Right lobe of liver (tissue), 6 donors: ENCODE measurements at regions not wholly inside any gene's neighbourhood (a gene's known extent, or its start where the extent isn't known, plus 50 kb on each side); places are given as distances from the start of the nearest gene placed in this dataset.

Source experiments
- ATAC-seq, 4 donors: fragments of 200-7000 bp; cut with Tn5 transposase; one replicate each; pipeline ENCODE4 v1.9.1; 2020; ENCODE audit warnings: mild to moderate bottlenecking in 4 of 4, moderate library complexity in 4 of 4
- DNase-seq, 3 donors: peaks; one replicate each; pipeline ENCODE4 v3.0.0-alpha.2; 2020
- H3K27ac ChIP-seq, 3 donors: fragments of 200-600 bp; one replicate each; pipeline ENCODE4 v1.8.0; 2022
- H3K27me3 ChIP-seq, 2 donors: fragments of 200-600 bp; one replicate each; pipeline ENCODE4 v1.8.0; 2022
- H3K36me3 ChIP-seq, 4 donors: fragments of 200-600 bp; sonication (generic) in 1 of 4; one replicate each; pipeline versions ENCODE4 v1.5.1 to v1.8.0; 2017 to 2022; ENCODE audit warnings: control low read depth in 1 of 4
- H3K4me1 ChIP-seq, 4 donors: fragments of 200-600 bp; sonication (generic) in 1 of 4; one replicate each; pipeline versions ENCODE4 v1.5.1 to v1.8.0; 2017 to 2022; ENCODE audit warnings: control low read depth in 1 of 4
- H3K4me3 ChIP-seq, 3 donors: fragments of 200-600 bp; one replicate each; pipeline ENCODE4 v1.8.0; 2022
- H3K9me3 ChIP-seq, 4 donors: fragments of 200-600 bp; sonication (generic) in 1 of 4; one replicate each; pipeline versions ENCODE4 v1.5.1 to v1.8.0; 2017 to 2022; ENCODE audit warnings: control low read depth in 1 of 4
- POLR2A ChIP-seq: fragments of 450-650 bp; IDR thresholded peaks from one replicate; pipeline ENCODE4 v1.6.1; 2017; ENCODE audit warnings: antibody characterized with exemption, mild to moderate bottlenecking
- WGBS: methylation state at CpG from one replicate; pipeline ENCODE4 v1.1.6; 2018; ENCODE audit warnings: low coverage, low lambda C conversion rate; ENCODE audit not compliant: insufficient coverage; ENCODE audit errors: missing lambda C conversion rate; 5-methylcytosine and 5-hydroxymethylcytosine counted together
- intact Hi-C, 2 donors: fragments of 100-400 bp; cut with DNase I; formaldehyde crosslinking; loops; one replicate each; pipeline versions ENCODE4 v1.11.2 to v1.14.1; 2022
- TF ChIP-seq, protein P1 (sequence below), 4 donors: fragments of 200-600 bp in 3 of 4; fragments of 450-650 bp in 1 of 4; IDR thresholded peaks; one replicate each; pipeline versions ENCODE4 v1.5.1 to v1.8.0; 2016 to 2022; ENCODE audit warnings: antibody characterized with exemption in 4 of 4, mild to moderate bottlenecking in 2 of 4
- donor health status: DM: no; HTN: yes; CAD: no.
- donor health status: DM: no; HTN: no; CAD: no.
- donor health status: DM: no; HTN: no; CAD: no.
- donor health status: DM: no; HTN: yes; CAD: no.
- donor health status: DM: no; HTN: yes; CAD: no.

DNA sequence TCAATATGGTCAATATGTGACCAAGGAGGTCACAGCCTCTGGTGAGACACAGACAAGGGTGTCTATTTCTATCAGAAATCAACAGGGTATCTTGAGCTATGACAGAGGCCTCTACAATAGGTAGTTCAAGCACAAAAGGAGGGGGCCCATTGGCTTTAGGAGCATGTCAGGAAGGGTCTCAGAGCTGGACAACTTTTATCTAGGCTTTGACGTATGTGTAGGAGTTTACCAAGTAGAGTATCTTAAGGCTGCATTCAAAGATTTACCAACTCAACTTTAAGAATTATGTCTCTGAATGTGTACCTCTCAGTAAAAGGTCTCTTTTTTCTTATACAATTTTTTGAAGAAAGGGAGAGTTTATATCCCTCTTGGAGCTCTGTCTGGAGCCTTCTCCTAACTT, 297.2 kb downstream of the NSG2 start:
- Histone ChIP-seq H3K4me1 (no peaks in the 10 kb centered on the region), H3K27me3 (no peaks in the 10 kb centered on the region), H3K27ac (no peak overlapping the region), H3K36me3 (no peaks in the 10 kb centered on the region), H3K4me3 (no peak overlapping the region), H3K9me3 (no peaks in the 10 kb centered on the region)
- DNase-seq (no peak), ATAC-seq (no peak)
- 89% methylated on average over 1 of the region's 1 CpG for WGBS
- intact Hi-C loops = no loop called here
- TF ChIP-seq, protein P1, sequence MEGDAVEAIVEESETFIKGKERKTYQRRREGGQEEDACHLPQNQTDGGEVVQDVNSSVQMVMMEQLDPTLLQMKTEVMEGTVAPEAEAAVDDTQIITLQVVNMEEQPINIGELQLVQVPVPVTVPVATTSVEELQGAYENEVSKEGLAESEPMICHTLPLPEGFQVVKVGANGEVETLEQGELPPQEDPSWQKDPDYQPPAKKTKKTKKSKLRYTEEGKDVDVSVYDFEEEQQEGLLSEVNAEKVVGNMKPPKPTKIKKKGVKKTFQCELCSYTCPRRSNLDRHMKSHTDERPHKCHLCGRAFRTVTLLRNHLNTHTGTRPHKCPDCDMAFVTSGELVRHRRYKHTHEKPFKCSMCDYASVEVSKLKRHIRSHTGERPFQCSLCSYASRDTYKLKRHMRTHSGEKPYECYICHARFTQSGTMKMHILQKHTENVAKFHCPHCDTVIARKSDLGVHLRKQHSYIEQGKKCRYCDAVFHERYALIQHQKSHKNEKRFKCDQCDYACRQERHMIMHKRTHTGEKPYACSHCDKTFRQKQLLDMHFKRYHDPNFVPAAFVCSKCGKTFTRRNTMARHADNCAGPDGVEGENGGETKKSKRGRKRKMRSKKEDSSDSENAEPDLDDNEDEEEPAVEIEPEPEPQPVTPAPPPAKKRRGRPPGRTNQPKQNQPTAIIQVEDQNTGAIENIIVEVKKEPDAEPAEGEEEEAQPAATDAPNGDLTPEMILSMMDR (IDR thresholded peaks at IDR 0.05) = no peak
- TF ChIP-seq POLR2A = no peak

- Histone ChIP-seq H3K27me3 (no peaks in the 10 kb centered on the region), H3K36me3 (no peaks in the 10 kb centered on the region), H3K4me3 (no peak overlapping the region), H3K9me3 (no peaks in the 10 kb centered on the region), H3K27ac (no peak overlapping the region), H3K4me1 (no peaks in the 10 kb centered on the region)
- ATAC-seq (no peak), DNase-seq (no peak)
- intact Hi-C loops = no loop called here
- WGBS = 50% methylated on average over 2 of the region's 7 CpGs
- no peak for TF ChIP-seq POLR2A
- TF ChIP-seq, protein P1 (IDR thresholded peaks at IDR 0.05) = no peak
Observed at GRCh38 chr5:174343826-174344225, 298.3 kb downstream of the NSG2 start.

GRCh38 chr5:174344335-174344734, 298.8 kb downstream of the NSG2 start:
- Histone ChIP-seq H3K4me3 (no peak overlapping the region), H3K27ac (no peak overlapping the region), H3K27me3 (no peaks in the 10 kb centered on the region), H3K9me3 (no peaks in the 10 kb centered on the region), H3K4me1 (no peaks in the 10 kb centered on the region), H3K36me3 (no peaks in the 10 kb centered on the region)
- intact Hi-C loops = no loop called here
- DNase-seq = no peak
- ATAC-seq = no peak
- TF ChIP-seq POLR2A = no peak
- TF ChIP-seq, protein P1 (IDR thresholded peaks at IDR 0.05) = no peak
- WGBS = 71% methylated on average over 4 of the region's 4 CpGs

DNA sequence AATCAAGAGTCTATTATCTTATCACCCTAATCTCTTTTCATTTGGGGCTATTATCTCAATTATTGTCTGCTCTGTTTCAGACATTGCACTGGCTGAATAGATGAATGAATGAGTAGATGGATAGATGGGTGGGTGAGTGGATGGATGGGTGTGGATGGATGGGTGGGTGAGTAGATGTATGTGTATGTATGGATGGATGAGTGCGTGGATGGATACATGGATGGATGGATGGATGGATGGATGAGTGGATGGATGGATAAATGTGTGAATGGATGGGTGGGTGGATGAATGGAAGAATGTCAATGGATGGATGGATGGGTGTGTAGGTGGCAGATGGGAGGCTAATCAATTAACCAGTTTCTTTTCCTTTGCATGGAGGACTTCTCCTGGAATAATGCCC, 301.7 kb downstream of the NSG2 start:
- H3K27me3 ChIP-seq = no peaks in the 10 kb centered on the region
- ATAC-seq (no peak), DNase-seq (no peak)
- H3K27ac ChIP-seq = no peak overlapping the region
- H3K4me3 ChIP-seq = no peak overlapping the region
- TF ChIP-seq, protein P1 (IDR thresholded peaks at IDR 0.05) = no peak
- TF ChIP-seq POLR2A = no peak
- no peaks in the 10 kb centered on the region for H3K9me3 ChIP-seq
- intact Hi-C loops = no loop called here
- no peaks in the 10 kb centered on the region for H3K36me3 ChIP-seq
- 38% methylated on average over 1 of the region's 1 CpG for WGBS
- no peaks in the 10 kb centered on the region for H3K4me1 ChIP-seq
